Ovary (tissue), 7 donors: ENCODE measurements at regions not wholly inside any gene's neighbourhood (a gene's known extent, or its start where the extent isn't known, plus 50 kb on each side); places are given as distances from the start of the nearest gene placed in this dataset.

Source experiments
- DNase-seq, 5 donors: peaks; one replicate each; pipeline ENCODE4 v3.0.0-alpha.2; 2019 to 2020
- H3K27ac ChIP-seq, 2 donors: fragments of 200-600 bp; one replicate each; pipeline versions ENCODE4 v1.5.1 to v1.8.0; 2019 to 2022
- H3K27me3 ChIP-seq: fragments of 200-600 bp; one replicate; pipeline ENCODE4 v1.8.0; 2022
- H3K36me3 ChIP-seq: fragments of 200-600 bp; sonication (generic); one replicate; pipeline ENCODE4 v1.5.1; 2019
- H3K4me1 ChIP-seq: one replicate; pipeline ENCODE4 v1.8.1; 2013; ENCODE audit warnings: mild to moderate bottlenecking, moderate library complexity; ENCODE audit not compliant: insufficient read depth
- H3K4me3 ChIP-seq: fragments of 200-600 bp; sonication (generic); one replicate; pipeline ENCODE4 v1.5.1; 2017
- H3K9me3 ChIP-seq, 2 donors: fragments of 200-600 bp in 1 of 2; sonication (generic) in 1 of 2; one replicate each; pipeline versions ENCODE4 v1.5.1 to v1.8.1; 2013 to 2019; ENCODE audit warnings: mild to moderate bottlenecking in 1 of 2, moderate library complexity in 1 of 2
- CTCF ChIP-seq, 3 donors: fragments of 450-650 bp in 2 of 3; fragments of 200-600 bp in 1 of 3; IDR thresholded peaks; one replicate each; pipeline versions ENCODE4 v1.5.1 to v1.8.0; 2016 to 2022; ENCODE audit warnings: antibody characterized with exemption in 3 of 3, mild to moderate bottlenecking in 1 of 3
- EP300 ChIP-seq: sonication (generic); formaldehyde crosslinking; IDR thresholded peaks from one replicate; pipeline ENCODE4 v1.6.1; 2017; ENCODE audit warnings: antibody characterized with exemption
- POLR2A ChIP-seq: fragments of 450-650 bp; IDR thresholded peaks from one replicate; pipeline ENCODE4 v1.6.1; 2017; ENCODE audit warnings: antibody characterized with exemption, mild to moderate bottlenecking, moderate library complexity
- WGBS, 3 donors: extraction: QIAGEN DNeasy Blood & Tissue Kit in 1 of 3; methylation state at CpG; one replicate each; pipeline versions ENCODE4 v1.1.5 to v1.1.7; 2013 to 2017; 5-methylcytosine and 5-hydroxymethylcytosine counted together
- intact Hi-C, 4 donors: fragments of 100-400 bp; cut with DNase I; formaldehyde crosslinking; loops; one replicate each; pipeline versions ENCODE4 v1.11.0 to v1.15.1; 2022 to 2023
- donor health status: DM: no; HTN: no; CAD: no; lungs with moderate emphysema.
- donor health status: DM: no; HTN: no; CAD: no.
- donor health status: Bipolar disorder and iron deficiency.
- donor health status: DM: no; HTN: no; CAD: no.
- donor health status: DM: yes; HTN: yes; CAD: no.

GRCh38 chr2:226131299-226131784 lies 668.3 kb downstream of the IRS1 start:
- Histone ChIP-seq H3K36me3 (no peaks in the 10 kb centered on the region), H3K27me3 (no peaks in the 10 kb centered on the region), H3K4me3 (no peak overlapping the region), H3K9me3 (no peaks in the 10 kb centered on the region), H3K27ac (no peak overlapping the region), H3K4me1 (no peaks in the 10 kb centered on the region)
- TF ChIP-seq POLR2A, result no peak
- TF ChIP-seq EP300, result no peak
- no peak for TF ChIP-seq CTCF (IDR thresholded peaks at IDR 0.05)
- no peak for DNase-seq
- intact Hi-C loops, result no loop called here
- 75 to 79% (median 75%) methylated on average over 2 of the region's 2 CpGs for WGBS, 3 donors

GRCh38 chr2:226130192-226130591 lies 669.4 kb downstream of the IRS1 start:
- no peaks in the 10 kb centered on the region for H3K9me3 ChIP-seq
- no peaks in the 10 kb centered on the region for H3K27me3 ChIP-seq
- WGBS, 3 donors, result 39 to 46% (median 40%) methylated on average over 2 of the region's 2 CpGs

GRCh38 chr2:226127682-226128081 lies 671.9 kb downstream of the IRS1 start:
- intact Hi-C loops, result no loop called here
- Histone ChIP-seq H3K4me1 (peaks cover 5% of the 10 kb centered on the region), H3K4me3 (no peak overlapping the region), H3K27ac (no peak overlapping the region), H3K27me3 (no peaks in the 10 kb centered on the region), H3K9me3 (no peaks in the 10 kb centered on the region), H3K36me3 (no peaks in the 10 kb centered on the region)
- no peak for DNase-seq
- whole genome bisulfite sequencing, 3 donors, result 91 to 100% (median 97%) methylated on average over 1 of the region's 1 CpG
- no peak for TF ChIP-seq EP300
- TF ChIP-seq CTCF (IDR thresholded peaks at IDR 0.05), result no peak
- TF ChIP-seq POLR2A, result no peak

More at GRCh38 chr2:226130192-226130591, 669.4 kb downstream of the IRS1 start:
- Histone ChIP-seq H3K36me3 (no peaks in the 10 kb centered on the region), H3K4me1 (peaks cover 2% of the 10 kb centered on the region), H3K27ac (no peak overlapping the region), H3K4me3 (no peak overlapping the region)
- intact Hi-C loops, result no loop called here
- no peak for DNase-seq
- TF ChIP-seq EP300 (no peak), CTCF (IDR thresholded peaks at IDR 0.05) (no peak)

- Histone ChIP-seq H3K27ac (no peak overlapping the region), H3K4me1 (peaks cover 5% of the 10 kb centered on the region), H3K9me3 (no peaks in the 10 kb centered on the region), H3K36me3 (no peaks in the 10 kb centered on the region), H3K4me3 (no peak overlapping the region), H3K27me3 (no peaks in the 10 kb centered on the region)
- DNase-seq, result no peak
- intact Hi-C loops, result no loop called here
- TF ChIP-seq CTCF (IDR thresholded peaks at IDR 0.05), result no peak
- TF ChIP-seq POLR2A, result no peak
- no peak for TF ChIP-seq EP300
- WGBS, 3 donors, result 85 to 95% (median 94%) methylated on average over 1 of the region's 1 CpG
Measured at GRCh38 chr2:226126104-226126503, 673.5 kb downstream of the IRS1 start.
